H9 (cell line): ENCODE measurements at regions not wholly inside any gene's neighbourhood (a gene's known extent, or its start where the extent isn't known, plus 50 kb on each side); places are given as distances from the start of the nearest gene placed in this dataset.

Source experiments
- DNase-seq: peaks from one replicate; pipeline ENCODE4 v3.0.0-alpha.2; 2017
- H2AFZ ChIP-seq: one replicate; pipeline ENCODE4 v1.6.1; 2013; ENCODE audit warnings: mild to moderate bottlenecking, low read length, control low read depth, moderate library complexity
- H2AK5ac ChIP-seq: 2 replicates; pipeline ENCODE4 v1.6.1; 2013; ENCODE audit warnings: low read length, control low read depth, mixed read lengths; ENCODE audit not compliant: insufficient read length
- H2BK120ac ChIP-seq: one replicate; pipeline ENCODE4 v1.6.1; 2013; ENCODE audit warnings: low read depth, mild to moderate bottlenecking, low read length, control low read depth, inconsistent platforms; ENCODE audit not compliant: poor library complexity, severe bottlenecking
- H2BK12ac ChIP-seq: 2 replicates; pipeline ENCODE4 v1.6.1; 2013; ENCODE audit warnings: low read length, control low read depth, mixed read lengths, low read depth; ENCODE audit not compliant: insufficient read length
- H2BK15ac ChIP-seq: 2 replicates; pipeline ENCODE4 v1.6.1; 2013; ENCODE audit warnings: low read depth, low read length, control low read depth
- H2BK20ac ChIP-seq: one replicate; pipeline ENCODE4 v1.6.1; 2013; ENCODE audit warnings: low read depth, mild to moderate bottlenecking, low read length, control low read depth, inconsistent platforms; ENCODE audit not compliant: poor library complexity, severe bottlenecking
- H2BK5ac ChIP-seq: 2 replicates; pipeline ENCODE4 v1.6.1; 2013; ENCODE audit warnings: low read length, control low read depth, mixed read lengths; ENCODE audit not compliant: insufficient read length
- H3K14ac ChIP-seq: 2 replicates; pipeline ENCODE4 v1.6.1; 2013; ENCODE audit warnings: low read length, control low read depth; ENCODE audit not compliant: insufficient read depth
- H3K18ac ChIP-seq: 2 replicates; pipeline ENCODE4 v1.6.1; 2013; ENCODE audit warnings: low read depth, mild to moderate bottlenecking, mixed read lengths, low read length, control low read depth; ENCODE audit not compliant: insufficient read length
- H3K23ac ChIP-seq: 2 replicates; pipeline ENCODE4 v1.6.1; 2013; ENCODE audit warnings: low read length, control low read depth, mixed read lengths, low read depth; ENCODE audit not compliant: insufficient read length
- H3K23me2 ChIP-seq: 2 replicates; pipeline ENCODE4 v1.6.1; 2013; ENCODE audit warnings: low read depth, mild to moderate bottlenecking, mixed read lengths, low read length, control low read depth; ENCODE audit not compliant: insufficient read length, poor library complexity, severe bottlenecking
- H3K27ac ChIP-seq: 2 replicates; pipeline ENCODE4 v1.5.1; 2013; ENCODE audit warnings: low read length, control low read depth, mixed read lengths, low read depth; ENCODE audit not compliant: insufficient read length
- H3K27me3 ChIP-seq: 2 replicates; pipeline ENCODE4 v1.6.1; 2013; ENCODE audit warnings: low read length, control low read depth, inconsistent platforms; ENCODE audit not compliant: insufficient read depth
- H3K4ac ChIP-seq: 2 replicates; pipeline ENCODE4 v1.6.1; 2013; ENCODE audit warnings: low read depth, mild to moderate bottlenecking, control low read depth, inconsistent platforms, low read length, moderate library complexity
- H3K4me1 ChIP-seq: 2 replicates; pipeline ENCODE4 v1.6.1; 2013; ENCODE audit warnings: low read length, control low read depth, inconsistent platforms; ENCODE audit not compliant: insufficient read depth
- H3K4me2 ChIP-seq: 2 replicates; pipeline ENCODE4 v1.6.1; 2013; ENCODE audit warnings: low read length, control low read depth, mixed read lengths; ENCODE audit not compliant: insufficient read length, insufficient read depth
- H3K56ac ChIP-seq: 2 replicates; pipeline ENCODE4 v1.6.1; 2013; ENCODE audit warnings: low read depth, mild to moderate bottlenecking, mixed read lengths, low read length, control low read depth; ENCODE audit not compliant: insufficient read length
- H3K79me1 ChIP-seq: 2 replicates; pipeline ENCODE4 v1.6.1; 2013; ENCODE audit warnings: low read depth, mild to moderate bottlenecking, moderate library complexity, low read length, control low read depth, inconsistent platforms; ENCODE audit not compliant: insufficient read depth, poor library complexity, severe bottlenecking
- H3K79me2 ChIP-seq: 2 replicates; pipeline ENCODE4 v1.6.1; 2013; ENCODE audit warnings: low read length, control low read depth, inconsistent platforms; ENCODE audit not compliant: insufficient read depth
- H3K9ac ChIP-seq: 2 replicates; pipeline ENCODE4 v1.6.1; 2013; ENCODE audit warnings: low read length, control low read depth, mixed read lengths; ENCODE audit not compliant: insufficient read length; ENCODE audit errors: extremely low read depth
- H3K9me3 ChIP-seq: one replicate; pipeline ENCODE4 v1.6.1; 2013; ENCODE audit warnings: low read depth, low read length, inconsistent platforms; ENCODE audit not compliant: control insufficient read depth
- H3T11ph ChIP-seq: one replicate; pipeline ENCODE4 v1.6.1; 2013; ENCODE audit warnings: mild to moderate bottlenecking, low read length, control low read depth, inconsistent platforms
- H4K20me1 ChIP-seq: one replicate; pipeline ENCODE4 v1.6.1; 2013; ENCODE audit not compliant: control insufficient read depth, insufficient read length, insufficient read depth
- H4K5ac ChIP-seq: 2 replicates; pipeline ENCODE4 v1.6.1; 2013; ENCODE audit warnings: low read depth, mild to moderate bottlenecking, mixed read lengths, low read length, control low read depth; ENCODE audit not compliant: insufficient read length
- H4K8ac ChIP-seq: replicated peaks from 2 replicates; pipeline ENCODE4 v1.6.1; 2013; ENCODE audit warnings: low read length, control low read depth, mixed read lengths, low read depth; ENCODE audit not compliant: insufficient read length
- H4K91ac ChIP-seq: 2 replicates; pipeline ENCODE4 v1.6.1; 2013; ENCODE audit warnings: low read depth, mild to moderate bottlenecking, moderate library complexity, mixed read lengths, low read length, control low read depth; ENCODE audit not compliant: insufficient read length
- H3K27ac Mint-ChIP-seq, 3 experiments: 2 replicates in 2 of 3; 3 replicates in 1 of 3; pipeline ENCODE4 v1.8.0; 2020 to 2021; ENCODE audit warnings: mixed read lengths in 3 of 3, mild to moderate bottlenecking in 1 of 3, moderate library complexity in 1 of 3
- H3K27me3 Mint-ChIP-seq: 2 replicates; pipeline ENCODE4 v1.8.0; 2021; ENCODE audit warnings: low read depth, mild to moderate bottlenecking, moderate library complexity, mixed read lengths
- H3K36me3 Mint-ChIP-seq, 3 experiments: 2 replicates in 2 of 3; 3 replicates in 1 of 3; pipeline ENCODE4 v1.8.0; 2020 to 2021; ENCODE audit warnings: low read depth in 3 of 3, mixed read lengths in 3 of 3; ENCODE audit not compliant: insufficient read depth in 1 of 3
- H3K4me1 Mint-ChIP-seq, 2 experiments: 2 replicates each; pipeline ENCODE4 v1.8.0; 2020; ENCODE audit warnings: mixed read lengths in 2 of 2
- H3K4me3 Mint-ChIP-seq, 2 experiments: 2 replicates in 1 of 2; 3 replicates in 1 of 2; pipeline ENCODE4 v1.8.0; 2020 to 2021; ENCODE audit warnings: mild to moderate bottlenecking in 2 of 2, mixed read lengths in 2 of 2, moderate library complexity in 1 of 2
- H3K9me3 Mint-ChIP-seq, 2 experiments: 2 replicates in 1 of 2; 3 replicates in 1 of 2; pipeline ENCODE4 v1.8.0; 2020; ENCODE audit warnings: mild to moderate bottlenecking in 2 of 2, mixed read lengths in 2 of 2, moderate library complexity in 1 of 2
- CTCF ChIP-seq: fragments of 200-600 bp; sonication (generic); conservative IDR thresholded peaks from 3 replicates; pipeline ENCODE4 v1.8.0; 2021; ENCODE audit warnings: antibody characterized with exemption, mild to moderate bottlenecking
- WGBS: extraction: QIAGEN DNeasy Blood & Tissue Kit; methylation state at CpG from one replicate; pipeline ENCODE4 v1.1.7; 2013; ENCODE audit warnings: missing lambda C conversion rate, low lambda C conversion rate, mixed read lengths; ENCODE audit not compliant: insufficient read length; ENCODE audit errors: extremely low coverage; 5-methylcytosine and 5-hydroxymethylcytosine counted together

GRCh38 chr21:19328954-19329353 lies 925.4 kb upstream of the TMPRSS15 start:
- no peak overlapping the region for H3K4ac ChIP-seq
- no peaks in the 10 kb centered on the region for H3K79me2 ChIP-seq
- no peak overlapping the region for H2BK120ac ChIP-seq
- no peak overlapping the region for H3K4me2 ChIP-seq
- no peak overlapping the region for H3K23ac ChIP-seq
- H3K23me2 ChIP-seq: no peaks in the 10 kb centered on the region
- H3K14ac ChIP-seq: no peak overlapping the region
- no peak overlapping the region for H3K56ac ChIP-seq
- no peaks in the 10 kb centered on the region for H3K27me3 Mint-ChIP-seq
- no peaks in the 10 kb centered on the region for H3K27me3 ChIP-seq
- TF ChIP-seq CTCF: no peak
- peaks cover 22% of the 10 kb centered on the region in 2 experiments for H3K9me3 Mint-ChIP-seq
- WGBS: no CpG with 5 or more reads among the region's 5 CpGs
- no peaks in the 10 kb centered on the region for H3K4me1 Mint-ChIP-seq
- H4K20me1 ChIP-seq: no peaks in the 10 kb centered on the region
- no peak overlapping the region for H2AK5ac ChIP-seq
- H3K4me1 ChIP-seq: no peaks in the 10 kb centered on the region
- H2BK12ac ChIP-seq: no peak overlapping the region
- no peak overlapping the region for H3K27ac ChIP-seq
- H3K36me3 Mint-ChIP-seq: peaks cover 3 to 19% (median 8%) of the 10 kb centered on the region in 3 experiments; a peak in 6 of 7 replicates
- no peak overlapping the region for H3K9ac ChIP-seq
- no peaks in the 10 kb centered on the region for H3K9me3 ChIP-seq
- no peak overlapping the region for H2BK5ac ChIP-seq
- H4K5ac ChIP-seq: no peak overlapping the region
- DNase-seq: no peak
- no peak overlapping the region for H4K8ac ChIP-seq
- H2BK15ac ChIP-seq: no peak overlapping the region
- H3K18ac ChIP-seq: no peak overlapping the region
- H3K4me3 Mint-ChIP-seq: no peak overlapping the region
- H3K79me1 ChIP-seq: no peaks in the 10 kb centered on the region
- H2AFZ ChIP-seq: no peak overlapping the region
- H3K27ac Mint-ChIP-seq: no peak overlapping the region
- H4K91ac ChIP-seq: no peak overlapping the region
- H3T11ph ChIP-seq: no peak overlapping the region
- no peak overlapping the region for H2BK20ac ChIP-seq
